Activated naive CD8-positive, alpha-beta T cell treated with anti-CD3 and anti-CD28 coated beads, Interleukin-2, amount 50 U/mL, for 16 hours (primary cell): ENCODE measurements at regions not wholly inside any gene's neighbourhood (a gene's known extent, or its start where the extent isn't known, plus 50 kb on each side); places are given as distances from the start of the nearest gene placed in this dataset.
"Not testable (repeated sequence)": the region's sequence is repeated elsewhere in the genome, so short reads cannot be mapped to it uniquely, and the experiment has no call there.

Experiments
- DNase-seq: peaks from one replicate; pipeline ENCODE4 v3.0.0-alpha.2; 2020; ENCODE audit warnings: low read depth, low spot score

DNA sequence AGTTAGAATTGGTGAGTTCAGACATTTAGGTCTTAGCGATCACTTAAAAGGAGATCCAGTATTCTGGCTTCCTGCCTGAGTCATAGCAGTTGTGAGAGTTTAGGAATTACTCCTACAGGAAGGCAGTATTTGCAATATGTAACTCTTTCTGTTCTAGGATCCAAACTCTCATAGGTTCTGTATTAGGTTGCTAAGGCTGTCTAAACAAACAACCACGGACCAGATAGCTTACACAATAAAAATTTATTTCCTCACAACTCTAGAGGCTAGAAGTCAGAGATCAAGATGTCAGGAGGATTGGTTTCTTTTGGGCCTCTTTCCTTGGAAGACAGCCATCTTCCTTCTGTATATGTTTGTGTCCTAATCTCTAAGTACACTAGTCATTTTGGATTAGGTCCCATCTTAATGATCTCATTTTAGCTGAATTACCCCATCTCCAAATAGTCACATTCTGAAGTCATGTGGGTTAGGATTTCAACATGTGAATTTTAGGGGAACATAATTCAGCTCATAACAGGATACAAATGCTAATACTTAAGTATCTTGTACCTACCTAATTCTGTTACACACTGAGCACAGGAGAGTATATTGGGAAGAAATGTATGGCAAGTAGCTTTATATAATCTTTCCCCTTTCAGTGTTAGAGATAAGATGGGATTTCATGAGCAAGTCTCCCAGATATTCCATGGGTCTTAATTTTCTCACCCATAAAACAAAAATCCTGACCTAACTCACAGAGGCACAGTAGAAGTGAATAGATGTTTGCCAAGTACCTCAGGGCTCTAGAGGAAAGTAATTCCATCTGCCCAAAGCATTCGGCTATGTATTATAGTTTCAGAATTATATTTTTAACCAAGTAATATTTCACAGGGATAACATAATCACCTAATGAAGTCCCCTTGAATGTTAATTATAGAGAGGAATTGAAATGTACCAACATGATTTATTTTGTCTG is 144.4 kb downstream of the PTBP2 start:
- no peak for DNase-seq

DNA sequence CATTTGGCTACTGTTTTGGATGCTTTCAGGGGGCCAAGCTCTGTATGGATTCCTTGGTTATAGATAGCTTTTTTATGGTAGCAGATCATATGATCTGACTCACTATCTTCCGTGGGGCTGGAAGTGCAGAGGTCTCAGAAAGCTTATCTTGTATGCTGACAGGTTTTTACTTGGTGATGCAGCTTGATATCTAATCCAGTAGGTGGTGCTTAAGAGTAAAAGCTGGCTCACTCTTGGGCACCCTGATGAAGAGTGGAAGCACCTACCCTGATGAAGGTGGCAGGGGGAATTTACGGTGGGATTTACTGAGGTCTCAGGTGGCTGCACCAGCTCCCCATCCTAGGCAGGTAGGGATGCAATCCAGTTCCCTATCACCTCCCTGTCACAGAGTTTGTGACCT is 151.2 kb downstream of the PTBP2 start:
- no peak for DNase-seq

DNA sequence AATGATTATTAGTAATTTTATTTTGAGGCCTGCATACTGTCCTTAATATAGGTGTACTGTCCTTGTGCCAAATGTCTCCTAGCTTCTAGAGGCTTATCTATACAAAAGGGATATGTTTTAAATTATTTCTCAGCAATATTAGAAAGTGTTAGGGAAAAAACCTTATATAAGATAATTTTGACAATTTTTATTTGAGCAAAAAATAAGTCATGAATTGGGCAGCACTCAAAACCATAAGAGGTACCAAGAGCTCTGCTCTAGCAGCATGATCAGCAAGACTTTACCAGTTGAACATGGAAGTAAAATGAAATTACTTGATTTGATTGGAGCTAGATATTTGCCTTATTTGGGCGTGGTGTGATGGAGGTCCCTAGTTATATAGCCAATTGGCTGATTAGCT is 157.1 kb downstream of the PTBP2 start:
- no peak for DNase-seq

DNA sequence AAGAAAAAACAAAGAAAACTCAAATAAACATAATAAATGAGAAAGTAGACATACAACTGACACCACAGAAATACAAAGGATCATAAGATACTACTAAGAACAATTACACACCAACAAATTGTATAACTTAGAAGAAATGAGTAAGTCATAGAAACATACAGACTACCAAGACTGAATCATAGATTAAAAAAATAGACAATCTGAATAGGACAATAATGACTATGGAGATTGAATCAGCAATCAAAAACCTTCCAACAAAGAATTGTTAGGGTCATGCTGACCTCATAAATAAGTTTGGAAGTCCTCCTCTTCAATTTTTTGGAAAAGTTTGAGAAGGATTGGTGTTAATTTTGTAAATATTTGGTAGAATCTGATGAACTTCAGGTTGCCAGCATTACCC is 159.0 kb downstream of the PTBP2 start:
- DNase-seq, result no peak

DNA sequence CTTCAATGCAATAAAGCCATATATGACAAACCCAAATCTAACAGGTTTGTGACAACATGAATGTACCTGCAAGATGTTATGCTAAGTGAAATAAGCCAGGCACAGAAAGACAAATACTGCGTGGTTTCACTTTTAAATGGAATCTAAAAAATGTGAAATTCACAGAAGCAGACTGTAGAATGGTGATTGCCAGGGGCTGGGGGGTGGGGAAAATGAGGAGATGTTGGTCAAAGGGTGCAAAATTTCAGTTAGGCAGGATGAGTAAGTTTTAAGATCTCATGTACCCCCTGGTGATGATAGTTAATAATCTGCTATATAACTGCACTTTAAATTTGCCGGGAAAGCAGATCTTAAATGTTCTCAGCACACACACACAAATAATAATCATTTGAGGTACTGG is 160.5 kb downstream of the PTBP2 start:
- no peak for DNase-seq

DNA sequence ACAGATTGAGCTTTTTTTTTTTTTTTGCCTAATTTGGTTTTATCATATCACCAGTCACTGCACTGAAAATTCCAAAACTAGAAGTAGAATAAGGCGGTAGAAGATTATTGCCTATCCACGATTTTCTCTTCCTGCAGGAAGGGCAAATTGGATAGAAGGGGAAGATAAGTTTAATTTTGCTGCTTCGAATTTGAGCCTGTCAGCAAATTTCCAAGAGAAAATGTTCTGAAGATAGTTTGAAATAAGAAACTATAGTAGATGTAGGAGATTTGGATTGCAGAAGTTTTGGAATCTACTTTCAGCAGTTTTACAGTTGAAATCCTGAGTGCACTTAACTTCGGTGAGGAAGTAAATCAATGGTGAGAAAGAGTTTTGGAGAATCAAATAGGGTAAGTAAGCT is 164.9 kb downstream of the PTBP2 start:
- DNase-seq, result no peak

DNA sequence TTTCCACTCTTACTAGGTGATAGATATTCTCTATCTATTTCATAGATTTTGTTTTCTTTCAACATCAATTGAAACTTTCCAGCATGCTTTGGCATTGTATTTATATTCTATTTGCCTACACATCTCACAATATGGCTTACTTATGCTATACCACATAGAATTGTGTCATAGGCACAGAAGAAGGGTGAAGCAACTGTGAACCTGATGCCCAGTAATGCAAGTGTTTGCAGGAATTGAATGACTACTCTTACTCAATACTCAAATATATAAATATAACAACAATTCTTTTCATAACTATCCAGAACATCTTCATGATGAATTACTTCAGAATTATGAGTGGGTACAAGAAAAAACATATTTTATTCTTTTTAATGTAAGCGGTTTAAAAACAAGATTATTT is 165.9 kb downstream of the PTBP2 start:
- no peak for DNase-seq

DNA sequence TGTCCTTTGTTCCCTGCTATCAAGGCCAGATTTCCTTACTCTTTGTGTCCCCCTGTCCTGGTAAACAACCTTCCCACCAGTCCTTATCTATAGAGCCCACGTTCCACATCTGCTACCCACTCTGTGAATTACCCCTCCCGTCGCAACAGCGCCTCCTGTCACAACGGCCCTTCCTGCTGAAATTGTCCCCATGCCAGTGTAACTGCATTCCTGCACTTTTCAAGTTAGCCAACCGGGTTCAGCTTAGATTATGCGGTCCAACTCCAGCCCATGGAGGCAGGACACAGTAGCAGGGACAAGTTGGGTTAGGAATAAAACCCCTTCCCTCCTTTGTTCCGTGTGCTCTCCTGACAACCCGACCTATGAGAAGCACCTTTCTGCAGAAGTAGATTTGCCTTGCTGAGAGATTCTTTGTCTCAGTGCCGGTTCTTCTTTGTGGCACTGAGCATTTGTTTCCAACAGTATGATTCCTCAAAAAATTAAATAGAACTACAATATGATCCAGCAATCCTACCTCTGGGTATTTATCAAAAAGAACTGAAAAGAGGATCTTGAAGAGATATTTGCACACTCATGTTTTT is 180.3 kb downstream of the PTBP2 start:
- DNase-seq, result no peak

DNA sequence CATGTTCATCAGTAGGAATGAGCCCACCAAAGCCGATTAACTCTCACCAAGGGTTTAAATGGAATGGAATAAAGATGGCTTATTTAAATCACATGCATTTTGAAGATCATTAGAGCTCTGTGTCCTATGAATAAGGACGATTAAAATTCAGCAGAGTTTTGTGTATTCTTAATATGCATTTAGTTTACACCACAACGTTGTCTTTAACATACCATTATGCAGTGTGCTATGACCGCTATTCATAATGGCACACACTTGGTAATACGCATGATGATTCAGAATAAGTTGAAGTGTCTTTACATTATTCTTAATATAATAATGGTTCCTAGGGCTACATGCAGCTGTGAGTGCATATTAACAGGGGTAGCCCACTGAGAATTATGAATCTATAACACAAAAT is 190.7 kb downstream of the PTBP2 start:
- DNase-seq, result no peak

DNA sequence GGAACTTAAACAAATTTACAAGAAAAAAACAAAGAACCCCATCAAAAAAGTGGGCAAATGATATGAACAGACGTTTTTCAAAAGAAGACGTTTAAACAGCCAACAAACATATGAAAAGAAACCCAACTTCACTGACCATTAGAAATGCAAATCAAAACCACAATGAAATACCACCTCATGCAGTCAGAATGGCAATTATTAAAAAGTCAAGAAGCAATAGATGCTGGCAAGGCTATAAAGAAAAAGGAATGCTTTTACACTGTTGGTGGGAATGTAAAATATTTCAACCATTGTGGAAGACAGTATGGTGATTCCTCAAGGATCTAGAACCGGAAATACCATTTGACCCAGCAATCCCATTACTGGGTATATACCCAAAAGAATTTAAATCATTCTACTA is 194.1 kb downstream of the PTBP2 start:
- DNase-seq, result not testable (repeated sequence)

DNA sequence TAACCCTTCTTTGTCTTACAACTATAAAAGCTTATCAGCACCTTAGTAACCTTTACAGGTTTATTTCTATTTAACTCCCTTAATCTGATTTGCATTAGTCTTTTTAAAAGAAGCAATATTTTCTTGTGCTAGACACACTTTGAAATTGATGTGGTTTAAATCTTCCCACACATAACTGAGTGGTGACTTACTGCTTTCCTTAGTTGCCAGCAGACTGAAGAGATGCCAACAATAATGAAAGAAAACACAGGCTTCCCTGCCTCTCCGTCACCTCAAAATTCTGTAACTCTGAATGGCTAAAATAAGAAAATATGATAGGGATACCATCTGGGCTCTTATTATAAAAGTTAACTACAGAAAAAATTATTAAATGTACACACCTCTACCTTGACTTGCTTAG is 196.8 kb downstream of the PTBP2 start:
- no peak for DNase-seq

DNA sequence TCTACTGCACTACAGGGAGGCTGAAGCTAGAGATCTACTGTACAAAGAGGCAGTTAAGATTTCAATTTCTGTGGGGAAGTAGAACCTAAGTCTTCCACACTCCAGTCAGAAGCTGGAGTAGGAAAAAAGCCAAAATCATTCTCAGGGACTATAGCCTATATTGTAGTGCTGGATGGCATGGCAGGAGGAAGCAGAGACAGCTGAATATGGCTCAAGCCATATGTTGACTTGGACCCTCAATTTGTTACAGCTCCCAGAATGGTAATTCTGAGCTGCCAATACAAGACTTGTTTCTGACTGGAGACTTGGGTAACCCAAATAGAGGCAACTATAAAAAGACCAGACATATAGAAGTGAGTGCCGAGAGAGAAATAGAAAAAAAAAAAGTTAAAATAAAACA is 200.6 kb downstream of the PTBP2 start:
- DNase-seq, result no peak

DNA sequence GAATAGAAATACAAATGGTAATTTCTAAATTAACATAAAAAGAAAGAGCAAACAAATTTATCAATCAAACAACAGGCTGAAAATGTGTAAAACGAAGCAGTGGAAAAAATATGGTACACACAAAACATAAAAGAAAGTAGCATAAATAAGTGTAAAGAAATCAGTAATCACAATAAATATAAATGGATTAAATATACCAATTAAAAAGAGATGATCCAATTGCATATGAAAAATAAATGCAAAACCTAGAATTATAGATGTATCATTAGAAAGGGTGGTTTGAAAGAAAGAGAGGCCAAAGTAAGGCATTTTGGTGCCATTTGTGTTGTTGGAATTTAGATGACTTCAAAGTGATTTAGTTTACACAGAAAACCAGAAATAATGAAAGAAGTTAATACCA is 202.2 kb downstream of the PTBP2 start:
- no peak for DNase-seq

DNA sequence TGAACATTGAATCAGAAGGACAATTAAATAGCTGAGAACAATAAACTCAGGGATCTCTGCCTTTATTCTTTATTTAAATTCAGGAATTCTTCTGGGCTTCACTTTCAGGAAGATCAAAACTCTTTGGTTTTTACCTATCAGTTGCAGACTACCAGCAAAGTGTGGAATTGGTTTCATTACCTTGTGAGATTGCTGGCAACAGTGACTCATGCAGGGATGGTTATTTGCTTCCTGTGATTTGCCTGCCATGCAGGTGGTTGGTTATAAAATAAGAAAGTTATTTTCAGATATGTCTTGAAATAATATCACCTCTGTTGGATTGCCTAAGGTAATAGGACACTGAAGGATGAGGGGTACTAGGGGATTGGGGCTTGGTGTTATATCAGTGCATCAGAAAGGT is 204.6 kb downstream of the PTBP2 start:
- no peak for DNase-seq

DNA sequence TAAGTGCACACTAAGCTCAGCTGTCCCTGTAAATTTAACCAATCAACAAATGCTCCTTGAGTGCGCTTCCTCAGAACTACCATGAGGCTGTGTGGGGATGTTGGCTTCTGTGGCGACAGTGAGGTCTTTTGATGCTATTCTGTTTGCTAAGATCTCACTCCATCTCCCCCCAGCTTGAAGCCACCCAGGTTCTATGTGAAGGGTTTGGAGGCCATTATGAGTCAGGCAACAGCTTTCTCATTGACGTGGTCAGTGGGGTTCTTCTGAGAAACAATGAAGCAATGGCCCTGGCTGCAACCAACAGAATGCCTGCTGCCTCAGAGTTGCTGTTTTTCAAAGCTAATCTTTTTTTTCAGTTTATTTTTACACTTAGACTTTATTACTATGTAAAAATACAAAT is 205.5 kb downstream of the PTBP2 start:
- DNase-seq, result no peak

DNA sequence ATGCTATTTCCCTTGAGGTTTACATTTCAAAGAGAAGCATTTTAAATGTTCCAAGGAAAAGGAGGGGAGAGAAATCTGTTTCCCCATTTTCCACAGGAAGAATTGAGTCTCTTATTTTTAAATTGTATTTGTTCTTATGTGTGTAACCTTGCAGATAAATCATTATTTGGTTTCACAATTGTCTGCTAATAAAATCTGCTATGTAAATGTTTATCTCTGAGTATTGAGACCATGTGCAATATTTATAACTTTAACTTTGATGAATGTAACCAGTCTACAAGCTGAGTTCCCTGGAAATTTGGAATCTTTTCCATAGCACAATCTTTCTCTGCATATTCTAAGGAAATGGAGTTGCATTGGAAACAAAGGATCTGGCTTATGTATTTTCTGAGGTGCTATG is 209.6 kb downstream of the PTBP2 start:
- DNase-seq, result no peak

DNA sequence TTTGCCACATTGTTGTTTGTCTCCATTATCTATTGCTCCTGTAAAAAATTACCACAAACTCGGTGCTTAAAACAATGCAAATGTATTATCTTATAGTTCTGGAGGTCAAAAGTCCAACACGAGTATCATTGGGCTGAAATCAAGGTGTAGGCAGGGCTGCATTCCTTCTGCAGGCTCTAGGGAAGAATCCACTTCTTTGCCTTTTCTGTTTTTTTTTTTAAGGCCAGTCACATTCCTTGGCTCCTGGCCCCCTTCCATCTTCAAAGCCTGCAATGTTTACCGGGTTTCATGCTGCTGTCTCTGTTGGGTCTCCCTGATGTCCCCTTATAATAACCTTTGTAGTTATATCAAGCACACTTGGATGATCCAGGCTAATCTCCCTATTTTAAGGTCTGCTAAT is 212.7 kb downstream of the PTBP2 start:
- DNase-seq, result no peak

DNA sequence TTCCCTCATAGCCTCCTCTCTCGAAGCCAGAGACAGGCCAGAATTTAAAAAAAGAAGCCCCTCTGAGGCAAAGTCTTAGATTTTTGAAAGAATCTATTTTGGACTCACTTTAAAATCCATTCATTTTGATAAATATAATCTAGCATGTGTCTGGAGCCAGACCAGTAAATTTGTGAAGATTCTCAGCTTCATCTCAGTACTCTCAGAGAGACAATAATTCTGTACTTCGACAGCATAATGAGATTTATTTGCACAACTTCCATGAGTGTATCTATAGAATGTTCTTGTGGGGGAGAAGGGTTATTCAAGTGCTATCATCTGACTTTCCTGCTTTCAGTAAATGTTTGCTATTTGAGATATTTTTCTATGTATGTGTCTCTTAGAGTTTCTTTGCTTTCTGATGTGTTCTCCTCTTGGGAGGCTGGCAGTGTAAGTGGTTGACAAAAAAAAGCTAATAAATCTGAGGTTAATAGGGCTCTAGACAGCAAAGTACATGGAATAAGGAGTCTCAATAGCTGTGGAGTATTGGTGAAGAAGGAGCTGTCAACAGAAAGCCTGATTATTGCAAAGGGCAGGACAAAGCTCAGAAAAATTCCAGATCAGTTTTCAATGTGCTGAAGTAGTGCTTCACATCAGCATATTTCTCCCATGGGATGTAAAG is 223.0 kb downstream of the PTBP2 start:
- no peak for DNase-seq

DNA sequence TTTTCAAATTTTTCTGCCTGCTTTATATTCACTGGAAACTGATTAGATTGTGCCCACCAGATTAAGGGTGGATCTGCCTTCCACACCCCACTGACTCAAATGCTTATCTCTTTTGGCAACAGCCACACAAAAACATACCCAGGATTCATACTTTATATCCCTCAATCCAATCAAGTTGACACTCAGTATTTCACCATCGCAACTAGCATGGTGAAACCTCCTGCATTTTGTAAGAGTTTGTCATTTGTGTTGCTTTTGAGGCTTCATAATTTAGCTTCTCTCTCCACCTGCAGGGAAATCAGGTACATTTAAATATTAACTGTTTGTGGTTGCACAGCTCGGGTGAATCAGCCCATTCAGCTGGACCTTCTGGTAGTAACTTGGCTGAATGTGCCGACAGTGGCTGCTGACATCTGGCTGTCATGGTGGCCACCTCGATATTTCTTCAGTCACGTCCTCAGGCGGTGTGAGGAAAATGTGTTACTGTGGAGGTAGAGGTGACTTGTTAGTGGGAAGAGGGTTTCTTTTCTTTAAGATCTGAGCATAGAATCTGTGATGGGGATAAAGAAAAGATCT is 224.0 kb downstream of the PTBP2 start:
- DNase-seq, result no peak

DNA sequence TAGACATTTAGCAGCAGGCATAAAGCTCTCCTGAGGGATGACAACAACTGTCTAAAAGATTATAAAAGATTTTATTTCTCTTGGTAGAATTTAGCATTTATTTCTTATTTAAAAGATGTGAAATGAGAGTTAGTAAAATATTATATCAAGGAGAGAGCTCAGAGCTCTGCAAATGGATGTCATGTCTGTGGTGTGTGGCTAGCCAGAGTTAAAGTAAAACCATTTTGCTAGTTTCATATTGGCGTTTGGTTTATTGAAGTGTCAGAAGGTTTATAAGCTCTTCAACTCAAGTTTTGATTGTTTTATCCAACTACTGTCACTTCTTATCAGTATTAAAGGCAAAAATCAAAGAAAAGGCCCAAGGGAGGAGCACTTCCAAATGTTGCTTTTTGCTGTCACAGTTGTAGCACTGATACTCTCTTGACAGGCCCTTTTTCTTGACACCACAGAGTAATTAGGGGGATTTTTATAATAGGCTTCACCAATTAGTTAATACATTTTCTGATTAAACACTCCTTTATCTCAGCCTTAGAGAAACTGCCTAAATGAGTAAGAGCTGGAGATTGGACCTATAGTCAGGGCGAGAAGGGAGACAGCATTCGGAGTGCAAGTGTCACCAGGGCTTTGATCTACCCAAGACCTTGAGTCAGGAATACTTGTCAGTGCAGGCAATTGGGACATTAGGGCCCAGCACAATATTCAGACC is 233.9 kb downstream of the PTBP2 start:
- no peak for DNase-seq

DNA sequence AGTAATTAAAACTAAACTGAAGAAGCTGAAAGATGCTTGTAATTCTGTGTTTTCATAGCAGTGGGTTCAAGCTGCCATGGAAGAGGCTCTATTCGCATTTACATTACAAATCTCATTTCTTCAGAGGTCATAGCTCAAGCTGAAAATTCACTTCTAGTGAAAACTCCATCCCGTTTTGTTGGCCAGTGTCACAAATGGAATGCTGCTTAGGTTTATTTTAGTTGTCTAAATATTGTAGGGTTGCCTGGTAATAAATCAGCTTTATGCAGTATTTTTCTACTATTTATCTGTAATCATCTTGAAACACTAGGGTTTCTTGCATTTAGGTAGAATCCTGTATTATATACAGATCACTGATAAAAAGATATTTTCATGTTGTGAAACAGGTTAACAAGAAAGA is 240.6 kb downstream of the PTBP2 start:
- DNase-seq, result no peak

DNA sequence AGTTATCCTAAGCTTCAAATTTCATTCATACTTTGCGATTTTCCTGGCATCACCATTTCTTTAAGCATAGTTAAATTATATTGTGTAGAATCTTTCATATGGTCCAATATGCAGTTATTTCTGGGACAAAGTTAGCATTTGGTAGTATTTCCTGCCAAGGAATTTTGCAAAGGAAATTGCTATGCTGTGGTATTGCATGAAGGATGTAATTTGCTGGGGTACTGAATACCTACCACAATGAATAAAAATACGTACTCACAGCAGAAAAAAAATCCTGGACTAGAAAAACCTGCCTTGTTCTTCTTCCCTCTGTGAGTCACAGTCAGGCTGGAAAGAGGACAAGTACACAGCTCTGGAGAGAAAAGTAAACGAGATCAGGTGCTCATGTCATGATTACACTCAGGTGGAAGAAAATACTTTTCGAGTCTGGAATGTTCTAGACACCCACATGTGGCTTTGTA is 241.2 kb downstream of the PTBP2 start:
- no peak for DNase-seq
